Activated T-cell treated with anti-CD3 and anti-CD28 coated beads for 1 hour (primary cell): ENCODE measurements at regions not wholly inside any gene's neighbourhood (a gene's known extent, or its start where the extent isn't known, plus 50 kb on each side); places are given as distances from the start of the nearest gene placed in this dataset.

ENCODE experiments used
- DNase-seq: peaks from one replicate; pipeline ENCODE4 v3.0.0-alpha.2; 2020; ENCODE audit warnings: low read depth

DNA sequence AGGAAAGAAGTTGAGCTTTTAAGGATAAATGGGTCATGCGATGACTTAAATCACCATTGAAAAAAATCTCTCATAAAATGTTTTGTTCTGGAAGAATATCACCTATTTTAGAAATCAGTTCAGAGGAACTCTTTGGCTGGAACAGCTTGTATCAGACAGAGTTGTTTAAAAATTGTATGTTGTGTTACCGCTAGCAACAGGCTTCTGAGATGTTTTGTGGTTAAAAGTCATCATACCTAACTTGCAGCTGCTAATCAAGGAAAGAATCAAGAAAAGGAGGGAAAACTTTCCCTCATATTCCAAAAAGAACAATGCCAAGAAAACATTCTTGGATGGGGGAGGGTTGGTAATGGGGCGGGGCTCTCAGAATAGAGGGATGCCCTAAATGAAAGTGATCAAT lies 220.7 kb upstream of the CITED2 start:
- DNase-seq, result no peak

DNA sequence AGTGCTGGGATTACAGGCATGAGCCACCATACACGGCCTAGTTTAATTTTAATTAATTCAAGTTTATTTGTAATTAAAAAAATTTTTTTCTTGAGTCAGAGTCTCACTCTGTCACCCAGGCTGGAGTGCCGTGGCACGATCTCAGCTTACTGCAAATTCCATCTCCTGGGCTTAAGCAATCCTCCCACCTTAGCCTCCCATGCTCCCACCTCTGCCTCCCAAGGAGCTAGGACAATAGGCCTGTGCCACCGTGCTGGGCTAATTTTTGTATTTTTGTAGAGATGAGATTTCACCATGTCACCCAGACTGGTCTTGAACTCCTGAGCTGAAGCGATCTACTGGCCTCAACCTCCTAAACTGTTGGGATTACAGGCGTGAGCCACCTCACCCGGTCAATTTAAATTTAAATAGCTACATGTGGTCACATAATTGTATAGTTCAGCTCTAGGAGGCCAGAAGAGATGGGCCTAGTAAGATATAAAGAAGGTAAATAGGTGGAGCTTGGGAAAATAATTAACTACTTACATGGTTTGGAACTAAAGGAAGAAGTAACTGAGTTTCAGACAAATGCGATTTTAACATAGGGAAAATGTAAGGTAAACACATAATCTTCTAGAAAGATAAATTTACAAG lies 220.0 kb upstream of the CITED2 start:
- DNase-seq, result no peak

DNA sequence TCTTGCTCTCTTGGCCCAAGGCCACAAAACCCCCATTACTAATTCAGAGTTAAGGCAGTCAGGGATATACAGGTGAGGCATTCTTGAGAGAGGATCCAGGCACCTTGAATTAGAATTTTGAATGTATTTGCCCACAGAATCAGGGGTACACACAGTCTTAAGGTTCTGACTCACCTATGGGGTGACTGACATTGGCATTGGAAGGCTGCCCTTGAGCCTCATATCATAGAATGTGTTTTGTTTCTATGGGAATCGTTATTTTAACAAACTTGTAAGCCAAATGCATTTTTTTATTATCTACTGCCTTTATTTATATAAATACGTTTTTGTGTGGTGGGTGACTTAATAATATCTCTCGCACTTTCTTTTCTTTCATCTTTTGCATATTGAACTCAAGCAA lies 218.6 kb upstream of the CITED2 start:
- no peak for DNase-seq

DNA sequence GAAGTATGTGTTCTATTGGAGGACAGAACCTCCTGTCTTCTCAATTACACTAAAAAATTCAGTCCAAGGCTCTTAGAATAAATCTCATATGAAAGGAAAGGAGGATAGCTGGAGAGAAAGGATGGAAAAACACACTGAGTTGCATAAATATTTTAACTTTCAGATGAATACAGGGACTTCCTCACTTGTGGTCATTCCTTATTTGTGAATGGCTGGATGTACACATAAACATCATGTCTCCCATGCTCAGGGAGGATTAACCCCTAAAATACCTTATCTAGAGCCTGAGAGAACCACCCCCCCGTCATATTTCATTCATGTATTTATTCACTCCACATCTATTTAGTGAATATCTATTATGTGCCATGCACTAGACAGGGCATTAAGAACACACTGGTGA lies 217.6 kb upstream of the CITED2 start:
- no peak for DNase-seq

DNA sequence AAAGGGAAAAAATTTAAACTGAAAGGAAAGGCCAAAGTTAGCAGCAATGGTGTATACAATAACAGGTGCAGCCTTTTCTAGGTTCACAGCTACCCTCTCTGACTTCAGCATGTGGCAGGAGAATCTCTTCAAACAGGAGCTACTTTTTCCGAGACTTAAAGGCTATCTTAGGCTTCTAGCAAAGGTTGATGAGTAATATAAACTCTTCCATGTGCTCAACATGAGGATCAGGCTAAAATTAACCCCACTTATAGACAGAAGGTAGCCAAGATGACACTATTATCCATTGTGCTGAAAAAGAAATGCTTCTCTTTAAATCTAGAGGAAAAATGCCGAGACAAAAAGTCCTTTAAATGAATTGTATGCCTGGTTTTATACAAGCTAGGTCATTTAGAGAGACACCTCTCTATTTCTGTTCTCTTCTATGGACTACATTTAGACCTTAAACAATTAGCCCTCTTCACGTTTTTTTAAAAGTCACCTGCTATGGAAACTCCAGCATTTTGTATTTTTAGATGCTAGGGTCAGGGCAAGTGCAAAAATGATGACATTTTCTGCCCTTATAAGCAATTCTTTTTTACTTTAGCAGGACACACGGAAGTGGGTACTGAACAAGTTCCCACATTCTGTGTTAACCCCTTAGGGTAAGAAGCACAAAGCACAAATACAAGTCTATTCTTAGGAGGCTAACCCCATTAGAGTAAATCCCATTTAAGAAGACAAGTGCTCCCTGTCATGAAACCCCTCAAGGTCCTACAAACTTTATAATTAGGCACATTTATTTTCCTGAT lies 216.8 kb upstream of the CITED2 start:
- DNase-seq, result no peak

DNA sequence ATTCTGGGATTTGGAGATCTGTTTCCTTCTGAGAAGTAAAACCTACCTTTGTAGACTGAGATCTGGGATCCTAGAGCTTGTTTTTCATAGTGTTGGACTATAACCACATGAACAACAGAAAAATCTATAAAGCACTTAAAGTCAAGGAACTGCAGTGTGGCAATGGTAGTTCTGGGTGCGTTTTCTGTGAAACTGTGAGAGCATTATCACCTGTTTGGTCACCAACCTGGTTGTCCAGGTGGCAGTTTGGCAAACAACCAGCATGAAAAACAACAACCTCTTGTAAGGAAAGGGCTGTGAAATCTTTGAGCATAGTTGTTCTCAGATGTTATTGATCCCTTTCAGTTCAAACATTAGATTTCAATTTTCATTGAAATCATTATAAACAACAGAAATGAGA lies 215.8 kb upstream of the CITED2 start:
- DNase-seq, result no peak

DNA sequence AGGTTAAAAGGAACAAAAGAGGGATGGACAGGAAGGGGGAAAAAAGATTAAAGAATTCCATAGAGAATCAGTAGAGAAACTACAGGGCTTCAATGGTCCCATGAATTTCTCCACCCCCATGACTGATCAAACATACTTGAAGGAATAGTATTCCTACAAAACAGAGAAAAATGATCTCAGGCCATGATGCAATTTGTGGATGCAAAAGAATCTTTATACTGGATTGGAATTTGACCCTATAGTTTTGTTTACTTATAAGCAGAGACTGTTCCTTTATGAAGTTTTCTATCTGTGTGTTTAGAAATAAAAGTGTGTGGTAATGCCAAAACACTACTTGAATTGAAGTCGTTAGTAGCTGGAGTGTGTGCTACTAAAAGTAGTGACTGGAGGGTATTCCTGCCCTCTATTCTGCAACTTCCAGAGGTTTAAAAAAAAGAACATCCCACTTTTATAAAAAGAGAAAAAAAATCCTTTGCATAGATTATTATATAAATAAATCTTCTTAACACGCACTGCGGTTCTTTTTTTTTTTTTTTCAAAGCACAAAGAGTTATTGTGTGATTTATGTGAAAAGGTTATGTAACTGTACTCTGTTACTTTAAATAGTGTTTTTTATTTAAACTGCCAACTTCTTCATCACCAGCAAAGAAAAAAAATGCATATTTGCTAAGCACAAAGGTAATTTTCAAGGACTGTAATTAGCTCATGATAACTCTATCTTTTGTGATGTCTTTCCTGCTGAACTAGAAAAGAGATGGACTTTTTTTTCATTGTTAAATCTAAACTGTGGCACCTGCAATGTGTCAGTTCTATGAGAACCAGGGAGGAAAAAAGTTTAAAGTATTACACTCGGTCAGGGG lies 214.5 kb upstream of the CITED2 start:
- no peak for DNase-seq

DNA sequence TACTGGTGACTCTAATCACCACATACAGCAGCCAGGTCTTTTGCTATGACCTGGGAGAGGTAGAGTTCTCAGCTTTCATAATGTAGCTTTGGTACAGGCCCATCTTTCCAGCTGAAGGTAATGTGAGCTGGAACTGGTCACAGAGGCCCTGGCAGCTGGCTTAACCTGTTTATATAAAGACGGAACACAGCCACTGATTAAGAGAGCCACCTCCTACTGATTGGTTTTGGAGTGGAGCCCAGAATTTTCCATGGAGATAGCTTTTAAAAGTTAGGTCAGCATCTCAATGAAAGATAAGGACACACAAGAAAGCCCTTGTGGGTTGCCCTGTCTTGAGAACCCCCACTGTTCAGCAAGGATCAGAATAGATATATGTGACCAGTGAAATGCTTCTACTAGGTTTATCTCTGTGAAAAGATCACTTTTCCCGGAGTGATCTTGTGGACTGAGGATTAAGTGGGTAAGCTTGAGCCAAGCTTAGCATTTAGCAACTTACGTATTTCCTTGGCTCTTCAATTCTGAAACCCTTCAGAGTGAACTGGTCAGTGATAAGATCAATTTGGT lies 213.7 kb upstream of the CITED2 start:
- DNase-seq, result no peak

DNA sequence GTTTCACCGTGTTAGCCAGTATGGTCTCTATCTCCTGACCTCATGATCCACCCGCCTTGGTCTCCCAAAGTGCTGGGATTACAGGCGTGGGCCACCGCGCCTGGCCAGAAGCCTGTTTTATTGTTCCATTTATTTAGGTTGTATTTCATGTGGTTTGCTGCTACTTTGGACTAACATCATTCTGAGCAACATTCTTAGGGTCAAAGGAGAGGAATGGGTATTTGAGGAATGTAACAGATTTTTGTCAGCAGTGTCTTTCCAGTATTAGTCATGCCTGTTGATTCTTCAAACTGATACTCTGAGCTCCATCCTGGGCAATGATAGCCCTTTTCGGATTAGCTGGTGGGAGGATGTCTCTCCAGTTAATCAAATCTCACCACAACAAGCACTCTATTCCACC lies 213.0 kb upstream of the CITED2 start:
- no peak for DNase-seq

DNA sequence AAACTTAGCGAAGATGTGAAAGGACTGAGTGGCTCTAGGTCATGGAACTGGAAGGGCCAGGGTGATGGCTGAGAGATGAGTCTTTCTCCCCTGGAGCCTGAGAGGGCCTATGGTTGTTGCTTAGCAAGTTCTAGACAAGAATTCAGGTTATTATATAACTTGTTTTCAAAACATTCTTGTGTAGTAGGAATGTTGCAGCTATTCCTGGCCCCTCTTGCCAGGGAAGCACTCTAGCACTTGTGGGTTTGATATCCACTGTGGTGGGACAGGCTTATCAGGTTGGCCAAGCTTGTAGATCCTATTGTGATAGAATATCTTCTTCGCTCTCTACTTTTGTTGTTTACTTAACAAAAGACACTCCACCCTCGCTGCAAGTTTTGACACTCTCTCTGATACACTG lies 211.8 kb upstream of the CITED2 start:
- no peak for DNase-seq

DNA sequence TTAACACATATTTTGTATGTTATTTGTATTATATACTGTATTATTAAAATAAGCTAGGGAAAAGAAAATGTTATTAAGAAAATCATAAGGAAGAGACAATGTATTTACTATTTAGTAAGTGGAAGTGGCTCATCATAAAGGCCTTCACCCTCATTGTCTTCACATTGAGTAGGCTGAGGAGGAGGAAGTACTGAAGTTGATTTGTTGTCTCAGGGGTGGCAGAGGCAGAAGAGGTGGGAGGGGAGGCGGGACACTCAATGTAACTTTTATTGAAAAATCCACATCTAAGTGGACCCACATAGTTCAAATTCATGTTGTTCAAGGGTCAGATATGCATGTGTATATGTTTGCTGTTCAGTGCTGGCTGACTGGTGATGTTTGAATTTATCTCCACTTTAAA lies 210.2 kb upstream of the CITED2 start:
- DNase-seq, result no peak

DNA sequence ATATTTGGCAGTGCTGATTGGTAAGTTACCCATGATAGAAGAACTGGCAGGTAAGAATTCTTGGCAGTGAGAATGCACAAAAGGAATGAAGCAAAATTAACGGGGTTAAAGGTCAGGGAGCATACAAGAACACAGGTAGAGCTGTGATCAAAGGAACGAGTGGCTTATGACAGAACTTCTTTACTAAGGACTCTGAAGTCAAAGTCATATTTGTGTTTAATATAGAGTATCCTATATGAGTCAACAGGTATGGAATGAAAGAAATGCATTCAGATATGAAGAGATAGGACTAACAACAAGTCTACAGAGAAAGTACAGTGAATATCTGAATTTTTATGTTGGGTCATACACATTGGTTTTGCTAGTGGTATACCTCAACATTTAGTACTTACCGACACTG lies 209.0 kb upstream of the CITED2 start:
- no peak for DNase-seq

DNA sequence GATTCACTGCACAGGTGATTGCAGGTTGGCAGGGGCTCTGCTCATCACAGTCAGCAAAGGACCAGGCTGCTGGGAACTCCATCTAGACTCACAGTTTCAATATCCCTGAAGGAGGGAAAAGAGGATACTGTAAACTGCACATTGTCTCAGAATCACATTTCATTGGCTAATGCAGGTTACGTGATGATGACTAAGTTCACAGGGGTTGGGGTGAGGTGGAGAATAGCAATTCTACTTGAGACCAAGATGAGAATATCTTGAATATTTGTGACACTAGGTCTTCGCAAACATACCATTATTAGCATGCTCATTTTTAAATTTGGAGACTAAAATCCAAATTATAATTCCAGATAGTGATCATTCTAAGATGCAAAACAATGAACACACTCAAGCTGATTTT lies 208.5 kb upstream of the CITED2 start:
- no peak for DNase-seq

DNA sequence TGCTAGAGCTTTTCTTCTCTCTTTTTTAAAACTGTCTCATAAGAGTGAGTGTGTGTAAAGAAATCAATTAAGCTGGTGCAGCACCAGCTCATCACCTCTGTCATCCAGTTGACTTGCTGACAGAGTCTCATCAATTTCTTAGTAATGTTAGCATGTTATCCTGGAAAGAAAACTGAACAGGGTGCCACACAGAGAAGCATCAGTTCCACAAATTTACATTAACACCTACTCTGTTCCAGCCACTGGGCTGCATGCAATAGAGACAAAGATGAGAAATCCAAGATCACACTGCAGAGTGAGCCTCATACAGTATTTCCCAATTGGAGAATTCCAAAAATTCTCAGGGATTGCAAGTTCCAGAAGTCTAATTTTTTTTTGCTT lies 207.0 kb upstream of the CITED2 start:
- no peak for DNase-seq

DNA sequence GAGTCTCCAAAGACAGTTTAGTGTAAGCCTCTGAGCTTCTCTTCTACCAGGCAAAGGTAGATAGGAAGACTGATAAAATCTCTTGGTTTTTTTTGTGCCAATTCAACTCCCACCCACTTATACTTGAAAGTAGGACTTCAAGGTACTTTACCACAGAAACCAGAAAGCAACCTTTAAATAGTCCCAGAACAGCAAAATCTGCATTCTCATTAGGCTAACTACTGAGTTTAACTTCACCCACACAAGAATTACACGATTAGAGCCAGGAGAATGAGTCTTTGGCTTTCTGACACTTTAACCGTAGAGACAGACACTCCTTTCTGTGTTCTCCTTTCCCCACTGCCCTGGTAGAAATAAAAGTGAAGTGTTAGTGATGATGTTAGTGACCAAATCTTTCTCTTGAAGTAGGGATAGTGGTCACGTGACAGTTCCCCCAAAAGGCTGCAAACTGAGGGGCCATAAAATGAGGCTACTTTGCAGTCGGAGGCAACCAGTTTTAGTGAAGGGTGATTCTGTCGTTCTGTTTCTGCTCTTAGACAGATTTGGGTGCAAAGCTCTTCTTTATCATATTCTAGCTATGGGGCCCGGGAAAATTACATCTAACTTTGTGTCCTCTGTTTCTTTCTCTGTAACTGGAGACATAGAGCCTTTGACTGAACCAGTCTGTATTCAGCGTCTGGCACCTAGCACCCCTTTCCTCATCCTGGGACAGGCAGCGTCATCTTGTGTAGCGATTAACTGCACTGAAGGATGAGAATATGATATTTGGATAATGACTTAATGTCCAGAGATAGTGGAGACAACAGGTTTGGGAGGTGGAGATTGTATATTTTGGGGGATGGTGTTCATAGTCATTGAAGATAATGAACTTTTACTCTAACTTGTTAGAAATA lies 206.4 kb upstream of the CITED2 start:
- no peak for DNase-seq

DNA sequence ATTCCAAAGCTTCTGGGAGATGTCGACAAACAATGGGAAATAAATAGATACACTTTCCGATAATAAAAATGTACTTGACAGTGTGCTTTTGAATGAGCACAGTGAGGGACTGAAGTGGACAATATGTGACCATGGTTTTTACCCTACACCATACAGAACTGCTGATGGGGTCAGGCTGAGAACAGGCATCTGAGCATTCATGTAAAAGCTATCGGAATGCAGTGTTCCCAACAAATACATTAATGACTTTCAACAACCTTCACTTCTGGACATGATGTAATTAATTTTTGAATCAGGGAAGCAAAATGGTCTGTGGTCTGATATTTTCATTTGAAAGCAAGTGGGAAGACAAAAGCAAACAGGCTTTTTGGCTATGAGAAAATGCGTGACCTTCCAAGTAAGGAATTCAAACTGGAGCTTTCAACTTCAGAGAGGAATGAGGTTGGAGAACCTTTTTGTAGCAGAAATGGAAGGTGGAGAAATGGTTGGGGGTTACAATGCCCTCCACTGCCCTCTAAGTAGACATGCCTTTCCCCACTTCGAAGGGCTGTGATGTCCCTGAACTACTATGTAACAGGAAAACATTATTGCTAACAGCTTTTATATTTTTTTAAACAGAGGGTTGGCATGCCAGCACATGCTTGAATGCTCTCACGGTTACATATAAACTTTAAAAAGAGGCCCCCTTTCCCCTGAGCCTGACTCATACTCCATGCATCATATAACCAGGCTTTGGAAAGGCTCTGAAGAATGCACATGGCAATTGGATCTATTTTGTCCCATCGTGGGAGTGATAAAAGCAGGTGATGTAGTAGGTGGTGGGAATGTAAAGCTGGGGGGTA lies 203.5 kb upstream of the CITED2 start:
- DNase-seq, result no peak

DNA sequence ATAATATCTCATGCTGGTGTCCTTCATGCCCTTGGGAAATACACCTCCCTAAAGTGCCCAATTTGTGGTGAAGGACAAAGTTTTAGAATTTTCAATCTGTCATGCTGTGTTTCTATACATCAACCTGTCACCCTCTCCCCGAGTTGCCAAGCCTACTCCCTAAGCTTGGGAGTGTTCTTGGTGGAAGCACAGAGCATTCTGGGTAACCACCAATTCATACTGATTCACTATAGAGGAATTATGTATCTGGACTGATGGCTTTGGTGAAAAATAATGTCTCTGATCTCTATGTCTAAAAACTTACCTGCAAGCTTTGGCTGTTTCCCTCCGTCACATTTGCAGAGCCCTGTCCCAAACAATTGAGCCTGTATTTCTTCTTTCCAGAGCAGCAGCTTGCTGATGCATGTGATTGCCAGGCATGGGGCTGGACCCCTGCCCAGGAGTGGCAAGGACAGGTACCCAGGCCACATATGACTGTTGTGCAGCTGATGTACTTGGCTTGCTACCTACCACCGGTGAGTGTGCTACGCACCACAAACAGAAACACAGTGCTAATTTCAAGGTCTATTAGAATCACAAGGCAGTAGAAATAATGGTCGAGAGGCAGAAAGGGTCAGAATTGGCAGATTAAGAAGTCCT lies 202.8 kb upstream of the CITED2 start:
- DNase-seq, result no peak

DNA sequence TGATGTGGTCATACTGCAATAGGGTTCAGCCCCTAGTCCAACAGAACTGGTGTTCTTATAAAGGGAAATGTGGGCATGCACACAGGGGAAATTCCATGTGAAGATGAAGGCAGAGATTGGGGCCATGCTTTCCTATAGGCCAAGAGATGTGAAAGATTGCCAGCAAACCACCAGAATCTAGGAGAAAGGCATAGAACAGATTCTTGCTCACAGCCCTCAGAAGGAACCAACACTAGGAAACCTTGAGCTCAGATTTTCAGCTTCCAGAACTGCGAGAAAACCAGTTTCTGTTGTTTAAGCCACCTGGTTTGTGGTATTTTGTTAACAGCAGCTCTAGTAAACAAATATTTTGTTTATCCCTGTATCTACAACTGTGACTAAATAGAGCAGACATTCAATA lies 197.6 kb upstream of the CITED2 start:
- DNase-seq, result no peak

DNA sequence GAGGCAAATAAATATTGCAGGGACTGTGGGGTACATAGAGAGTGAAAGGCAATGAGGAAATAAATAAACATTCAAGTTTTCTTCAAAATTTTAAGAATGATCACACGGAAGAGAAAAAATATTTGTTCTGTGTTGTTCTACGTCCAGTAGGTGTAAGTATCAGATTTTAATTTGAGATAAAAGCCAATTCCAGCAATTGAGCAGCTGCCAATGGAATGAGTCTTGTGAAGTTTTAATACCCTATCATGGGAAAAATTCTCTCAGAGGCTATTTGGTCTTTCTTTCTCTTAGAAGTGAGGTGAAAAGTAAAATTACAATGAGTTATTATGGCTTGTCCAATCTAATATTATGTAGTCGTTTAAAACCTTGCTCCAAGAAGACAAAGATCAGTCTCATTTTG lies 195.7 kb upstream of the CITED2 start:
- DNase-seq, result no peak

DNA sequence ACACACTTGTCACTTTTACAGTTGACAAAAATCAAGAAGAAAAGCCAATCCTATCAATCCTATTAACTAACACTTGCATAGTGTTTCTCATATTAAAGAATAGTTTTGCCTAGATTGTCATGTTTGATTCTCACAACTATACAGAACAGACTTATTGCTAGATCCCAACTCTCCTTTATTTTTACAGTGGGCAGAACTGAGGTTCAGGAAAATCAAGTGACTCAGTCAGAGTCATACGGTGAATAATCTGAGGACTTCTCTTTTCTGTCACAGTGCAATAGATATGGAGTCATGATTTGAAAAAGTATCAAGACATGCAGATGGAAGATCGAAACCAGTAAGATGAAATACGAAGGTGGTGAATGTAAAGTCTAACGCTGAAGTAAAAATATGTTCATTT lies 195.1 kb upstream of the CITED2 start:
- no peak for DNase-seq
